NCI-H82 treated with DMSO at 0.1 percent for 48 hours (cell line): ENCODE measurements at regions not wholly inside any gene's neighbourhood (a gene's known extent, or its start where the extent isn't known, plus 50 kb on each side); places are given as distances from the start of the nearest gene placed in this dataset.
A peak's percentile ranks its signal among the peaks of the same experiment; 100 is the strongest.
"Not testable (repeated sequence)": the region's sequence is repeated elsewhere in the genome, so short reads cannot be mapped to it uniquely, and the experiment has no call there.

ENCODE experiments used
- DNase-seq: peaks from one replicate; lab custom pipeline; 2025; ENCODE audit not compliant: unreplicated experiment; lab: John Stamatoyannopoulos, UW

- no peak for DNase-seq
Observed at GRCh38 chrX:84611843-84612636, 109.8 kb upstream of the HDX start.

GRCh38 chrX:84634201-84634782 lies 132.0 kb upstream of the HDX start:
- DNase-seq: no peak

- DNase-seq: no peak
Observed at GRCh38 chrX:84666086-84666485, 163.8 kb upstream of the HDX start.

GRCh38 chrX:84690228-84690627 lies 188.0 kb upstream of the HDX start:
- DNase-seq: no peak

- no peak for DNase-seq
Observed at GRCh38 chrX:84709987-84710386, 207.7 kb upstream of the HDX start.

- no peak for DNase-seq
Observed at GRCh38 chrX:84710611-84711010, 208.4 kb upstream of the HDX start.

GRCh38 chrX:84712621-84713020 lies 210.4 kb upstream of the HDX start:
- no peak for DNase-seq

GRCh38 chrX:84715315-84715714 lies 213.1 kb upstream of the HDX start:
- DNase-seq: no peak

GRCh38 chrX:84717343-84717742 lies 215.1 kb upstream of the HDX start:
- DNase-seq: no peak

- DNase-seq: no peak
Observed at GRCh38 chrX:84721416-84721815, 219.2 kb upstream of the HDX start.

- no peak for DNase-seq
Observed at GRCh38 chrX:84724576-84724975, 222.3 kb upstream of the HDX start.

- no peak for DNase-seq
Observed at GRCh38 chrX:84729408-84729807, 227.2 kb upstream of the HDX start.

- peak; percentile 63 for DNase-seq
Observed at GRCh38 chrX:84729809-84730208, 227.6 kb upstream of the HDX start.

GRCh38 chrX:84735025-84735424 lies 232.8 kb upstream of the HDX start:
- no peak for DNase-seq

- DNase-seq: no peak
Observed at GRCh38 chrX:84737471-84737871, 235.2 kb upstream of the HDX start.

GRCh38 chrX:84747516-84747915 lies 245.3 kb upstream of the HDX start:
- no peak for DNase-seq

GRCh38 chrX:84748965-84749656 lies 246.9 kb upstream of the HDX start:
- DNase-seq: no peak

- no peak for DNase-seq
Observed at GRCh38 chrX:84760560-84760959, 243.1 kb upstream of the APOOL start.

- no peak for DNase-seq
Observed at GRCh38 chrX:84796321-84796720, 207.4 kb upstream of the APOOL start.

- DNase-seq: no peak
Observed at GRCh38 chrX:84830836-84831235, 172.8 kb upstream of the APOOL start.

- not testable (repeated sequence) for DNase-seq
Observed at GRCh38 chrX:84846541-84846940, 157.1 kb upstream of the APOOL start.

GRCh38 chrX:84851183-84851582 lies 152.5 kb upstream of the APOOL start:
- DNase-seq: not testable (repeated sequence)
